Neural progenitor cell (in vitro differentiated cells): ENCODE measurements at regions not wholly inside any gene's neighbourhood (a gene's known extent, or its start where the extent isn't known, plus 50 kb on each side); places are given as distances from the start of the nearest gene placed in this dataset.

Experiments used
- DNase-seq: peaks from one replicate; pipeline ENCODE4 v3.0.0-alpha.2; 2016; ENCODE audit warnings: low spot score
- H2AFZ ChIP-seq: fragments of 200-600 bp; sonication (generic); replicated peaks from 2 replicates; pipeline ENCODE4 v1.6.1; 2016; ENCODE audit warnings: antibody characterized with exemption
- H3F3A ChIP-seq: fragments of 200-600 bp; sonication (generic); 2 replicates; pipeline ENCODE4 v1.6.1; 2016; ENCODE audit warnings: antibody characterized with exemption, low read depth
- H3K27ac ChIP-seq: fragments of 200-600 bp; sonication (generic); 2 replicates; pipeline ENCODE4 v1.5.1; 2016; ENCODE audit warnings: mild to moderate bottlenecking
- H3K27me3 ChIP-seq: fragments of 200-600 bp; sonication (generic); 2 replicates; pipeline ENCODE4 v1.6.1; 2016; ENCODE audit warnings: mild to moderate bottlenecking, moderate library complexity
- H3K36me3 ChIP-seq: fragments of 200-600 bp; sonication (generic); 2 replicates; pipeline ENCODE4 v1.5.1; 2016
- H3K4me1 ChIP-seq: fragments of 200-600 bp; sonication (generic); 2 replicates; pipeline ENCODE4 v1.6.1; 2016; ENCODE audit warnings: mixed run types
- H3K4me2 ChIP-seq: fragments of 200-600 bp; sonication (generic); 2 replicates; pipeline ENCODE4 v1.6.1; 2016
- H3K4me3 ChIP-seq: fragments of 200-600 bp; sonication (generic); 2 replicates; pipeline ENCODE4 v1.5.1; 2016
- H3K79me2 ChIP-seq: fragments of 200-600 bp; sonication (generic); 2 replicates; pipeline ENCODE4 v1.6.1; 2016; ENCODE audit warnings: low read depth
- H3K9ac ChIP-seq: fragments of 200-600 bp; sonication (generic); 2 replicates; pipeline ENCODE4 v1.6.1; 2016
- H3K9me3 ChIP-seq: fragments of 200-600 bp; sonication (generic); 2 replicates; pipeline ENCODE4 v1.5.1; 2016; ENCODE audit warnings: low read depth
- H4K20me1 ChIP-seq: fragments of 200-600 bp; sonication (generic); 2 replicates; pipeline ENCODE4 v1.6.1; 2016; ENCODE audit warnings: low read depth
- H3K27ac Mint-ChIP-seq: 3 replicates; pipeline ENCODE4 v1.8.0; 2021; ENCODE audit warnings: mixed read lengths
- H3K27me3 Mint-ChIP-seq: 2 replicates; pipeline ENCODE4 v1.8.0; 2022; ENCODE audit warnings: low read depth, mild to moderate bottlenecking, inconsistent platforms, moderate library complexity, mixed read lengths; ENCODE audit not compliant: insufficient read depth
- H3K36me3 Mint-ChIP-seq: 3 replicates; pipeline ENCODE4 v1.8.0; 2021; ENCODE audit warnings: mixed read lengths
- H3K4me1 Mint-ChIP-seq: 3 replicates; pipeline ENCODE4 v1.8.0; 2021; ENCODE audit warnings: mixed read lengths
- H3K4me3 Mint-ChIP-seq: 3 replicates; pipeline ENCODE4 v1.8.0; 2021; ENCODE audit warnings: mild to moderate bottlenecking, moderate library complexity, mixed read lengths
- H3K9me3 Mint-ChIP-seq: 3 replicates; pipeline ENCODE4 v1.8.0; 2020; ENCODE audit warnings: mixed read lengths
- EZH2 ChIP-seq: fragments of 200-600 bp; sonication (generic); IDR thresholded peaks from 2 replicates; pipeline ENCODE4 v1.6.1; 2017; ENCODE audit warnings: antibody characterized with exemption, mild to moderate bottlenecking, moderate library complexity
- EZH2phosphoT487 ChIP-seq: fragments of 200-600 bp; sonication (generic); IDR thresholded peaks from 2 replicates; pipeline ENCODE4 v1.6.1; 2017; ENCODE audit warnings: antibody characterized with exemption
- TF ChIP-seq, protein P1 (sequence below): fragments of 200-600 bp; sonication (generic); IDR thresholded peaks from 2 replicates; pipeline ENCODE4 v1.5.1; 2017; ENCODE audit warnings: antibody characterized with exemption, mild to moderate bottlenecking

DNA sequence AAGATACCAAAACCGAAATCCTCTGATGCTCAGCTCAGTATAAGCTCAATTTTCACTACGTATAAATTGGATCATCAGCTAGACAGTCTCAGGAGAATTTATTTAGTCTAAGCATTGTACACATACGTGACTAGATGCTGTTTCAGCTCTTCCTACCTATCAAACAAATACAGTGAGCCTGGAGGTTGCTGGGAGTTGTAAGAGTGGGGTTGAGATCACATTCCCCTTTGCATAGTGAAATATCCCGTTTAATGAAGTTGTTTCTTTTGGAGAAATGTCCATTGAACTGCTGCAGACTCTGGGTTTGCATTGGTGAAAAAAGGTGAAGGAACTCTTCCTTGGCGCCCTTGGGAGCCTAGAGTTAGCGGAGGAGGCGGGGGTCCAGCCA lies 68.9 kb upstream of the GJB6 start:
- peaks cover 16% of the 10 kb centered on the region for H3K27me3 ChIP-seq
- Mint-ChIP-seq H3K27me3 (peaks cover 13% of the 10 kb centered on the region), H3K4me1 (no peaks in the 10 kb centered on the region), H3K9me3 (peaks cover 2% of the 10 kb centered on the region), H3K27ac (no peak overlapping the region), H3K36me3 (no peaks in the 10 kb centered on the region), H3K4me3 (no peak overlapping the region)
- no peak for TF ChIP-seq EZH2
- TF ChIP-seq, protein P1, sequence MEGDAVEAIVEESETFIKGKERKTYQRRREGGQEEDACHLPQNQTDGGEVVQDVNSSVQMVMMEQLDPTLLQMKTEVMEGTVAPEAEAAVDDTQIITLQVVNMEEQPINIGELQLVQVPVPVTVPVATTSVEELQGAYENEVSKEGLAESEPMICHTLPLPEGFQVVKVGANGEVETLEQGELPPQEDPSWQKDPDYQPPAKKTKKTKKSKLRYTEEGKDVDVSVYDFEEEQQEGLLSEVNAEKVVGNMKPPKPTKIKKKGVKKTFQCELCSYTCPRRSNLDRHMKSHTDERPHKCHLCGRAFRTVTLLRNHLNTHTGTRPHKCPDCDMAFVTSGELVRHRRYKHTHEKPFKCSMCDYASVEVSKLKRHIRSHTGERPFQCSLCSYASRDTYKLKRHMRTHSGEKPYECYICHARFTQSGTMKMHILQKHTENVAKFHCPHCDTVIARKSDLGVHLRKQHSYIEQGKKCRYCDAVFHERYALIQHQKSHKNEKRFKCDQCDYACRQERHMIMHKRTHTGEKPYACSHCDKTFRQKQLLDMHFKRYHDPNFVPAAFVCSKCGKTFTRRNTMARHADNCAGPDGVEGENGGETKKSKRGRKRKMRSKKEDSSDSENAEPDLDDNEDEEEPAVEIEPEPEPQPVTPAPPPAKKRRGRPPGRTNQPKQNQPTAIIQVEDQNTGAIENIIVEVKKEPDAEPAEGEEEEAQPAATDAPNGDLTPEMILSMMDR = no peak
- TF ChIP-seq EZH2phosphoT487 = no peak
- H3K27ac ChIP-seq = no peak overlapping the region
- no peaks in the 10 kb centered on the region for H3F3A ChIP-seq
- peak overlapping the region; percentile 84 for H2AFZ ChIP-seq
- peak overlapping the region; percentile 49 for H3K4me2 ChIP-seq
- DNase-seq = no peak
- no peak overlapping the region for H3K9ac ChIP-seq
- H3K9me3 ChIP-seq = no peaks in the 10 kb centered on the region
- H3K4me1 ChIP-seq = no peaks in the 10 kb centered on the region
- H3K79me2 ChIP-seq = no peaks in the 10 kb centered on the region
- H3K36me3 ChIP-seq = no peaks in the 10 kb centered on the region
- no peaks in the 10 kb centered on the region for H4K20me1 ChIP-seq
- H3K4me3 ChIP-seq = no peak overlapping the region

DNA sequence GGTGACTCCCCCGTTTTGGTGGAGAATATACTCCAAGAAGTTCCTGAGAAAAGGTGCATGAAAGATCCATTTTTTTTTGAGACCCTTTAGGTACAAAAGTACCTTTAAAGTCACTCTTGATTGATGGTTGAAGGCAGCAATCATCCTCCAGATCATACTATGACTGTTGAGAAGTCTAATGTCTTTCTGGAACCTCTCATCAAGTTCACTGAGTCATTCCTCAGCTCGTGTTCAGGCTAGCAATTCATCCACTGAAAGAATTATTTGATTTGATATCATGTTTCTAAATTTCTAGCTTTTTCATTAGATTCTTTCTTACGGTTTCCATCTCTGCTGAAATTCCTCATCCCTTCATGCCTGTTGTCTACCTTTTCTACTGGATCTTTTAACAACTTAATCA lies 65.1 kb upstream of the GJB6 start:
- H3K4me3 ChIP-seq = no peak overlapping the region
- no peak overlapping the region for H2AFZ ChIP-seq
- H3F3A ChIP-seq = no peaks in the 10 kb centered on the region
- Mint-ChIP-seq H3K27ac (no peak overlapping the region), H3K36me3 (no peaks in the 10 kb centered on the region), H3K4me3 (no peak overlapping the region), H3K9me3 (no peaks in the 10 kb centered on the region), H3K4me1 (no peaks in the 10 kb centered on the region), H3K27me3 (peaks cover 12% of the 10 kb centered on the region)
- no peaks in the 10 kb centered on the region for H3K79me2 ChIP-seq
- no peaks in the 10 kb centered on the region for H3K36me3 ChIP-seq
- H4K20me1 ChIP-seq = no peaks in the 10 kb centered on the region
- no peaks in the 10 kb centered on the region for H3K4me1 ChIP-seq
- no peaks in the 10 kb centered on the region for H3K9me3 ChIP-seq
- H3K4me2 ChIP-seq = no peak overlapping the region
- H3K27me3 ChIP-seq = peaks cover 16% of the 10 kb centered on the region
- no peak for TF ChIP-seq EZH2
- TF ChIP-seq EZH2phosphoT487 = no peak
- TF ChIP-seq, protein P1 = no peak
- DNase-seq = no peak
- no peak overlapping the region for H3K9ac ChIP-seq
- no peak overlapping the region for H3K27ac ChIP-seq

DNA sequence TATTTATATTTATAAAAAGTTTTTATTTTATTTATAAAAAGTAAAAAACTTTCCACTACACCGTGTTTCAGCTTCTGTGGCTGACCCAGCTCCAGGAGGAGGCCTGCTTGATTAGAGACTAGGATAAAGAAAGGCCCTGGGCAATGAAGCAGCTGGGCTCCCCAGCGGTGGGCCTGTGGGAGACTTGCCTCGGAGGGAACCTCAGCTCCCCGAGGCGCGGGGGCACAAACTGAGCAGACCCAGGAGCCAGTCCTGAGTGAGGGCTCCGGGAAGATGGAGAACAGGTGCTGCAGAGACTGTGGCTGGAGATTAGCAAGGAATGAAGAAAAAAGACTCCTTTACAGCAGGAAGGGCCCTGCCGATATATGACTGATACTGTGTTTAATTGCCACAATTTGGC lies 63.8 kb upstream of the GJB6 start:
- TF ChIP-seq EZH2phosphoT487 (no peak), EZH2 (no peak)
- TF ChIP-seq, protein P1 = no peak

More for the DNA sequence above, 63.8 kb upstream of the GJB6 start:
- DNase-seq = no peak
- Histone ChIP-seq H3K27me3 (peaks cover 4% of the 10 kb centered on the region), H3K36me3 (no peaks in the 10 kb centered on the region), H3K9me3 (no peaks in the 10 kb centered on the region), H3K4me2 (no peak overlapping the region), H4K20me1 (no peaks in the 10 kb centered on the region), H3K27ac (no peak overlapping the region), H3K9ac (no peak overlapping the region), H3K79me2 (no peaks in the 10 kb centered on the region), H3K4me1 (no peaks in the 10 kb centered on the region), H3F3A (no peaks in the 10 kb centered on the region), H3K4me3 (no peak overlapping the region), H2AFZ (no peak overlapping the region)
- Mint-ChIP-seq H3K4me1 (no peaks in the 10 kb centered on the region), H3K27ac (no peak overlapping the region), H3K36me3 (no peaks in the 10 kb centered on the region), H3K4me3 (no peak overlapping the region), H3K27me3 (peaks cover 8% of the 10 kb centered on the region), H3K9me3 (no peaks in the 10 kb centered on the region)
